Neuron (in vitro differentiated cells): ENCODE measurements at regions not wholly inside any gene's neighbourhood (a gene's known extent, or its start where the extent isn't known, plus 50 kb on each side); places are given as distances from the start of the nearest gene placed in this dataset.

Source experiments
- H2AFZ ChIP-seq: one replicate; pipeline ENCODE4 v1.6.1; 2013; ENCODE audit warnings: low read depth, mild to moderate bottlenecking, inconsistent platforms, low read length, moderate library complexity
- H3K27me3 ChIP-seq: one replicate; pipeline ENCODE4 v1.6.1; 2013; ENCODE audit warnings: low read length; ENCODE audit not compliant: insufficient read depth
- H3K36me3 ChIP-seq: one replicate; pipeline ENCODE4 v1.6.1; 2013; ENCODE audit warnings: low read length; ENCODE audit not compliant: insufficient read depth
- H3K4me1 ChIP-seq: one replicate; pipeline ENCODE4 v1.6.1; 2013; ENCODE audit warnings: low read length; ENCODE audit not compliant: insufficient read depth
- H3K4me3 ChIP-seq: 2 replicates; pipeline ENCODE4 v1.5.1; 2013; ENCODE audit warnings: mild to moderate bottlenecking, low read length, moderate library complexity
- H3K9me3 ChIP-seq: one replicate; pipeline ENCODE4 v1.6.1; 2013; ENCODE audit warnings: low read length

- H3K36me3 ChIP-seq: no peaks in the 10 kb centered on the region
- H3K4me1 ChIP-seq: peaks cover 4% of the 10 kb centered on the region
- no peak overlapping the region for H2AFZ ChIP-seq
- H3K4me3 ChIP-seq: no peak overlapping the region
- no peaks in the 10 kb centered on the region for H3K9me3 ChIP-seq
- no peaks in the 10 kb centered on the region for H3K27me3 ChIP-seq
Observed at GRCh38 chr3:151974067-151974466, 100.6 kb downstream of the SUCNR1 start.

- no peaks in the 10 kb centered on the region for H3K9me3 ChIP-seq
- no peak overlapping the region for H3K4me3 ChIP-seq
- no peaks in the 10 kb centered on the region for H3K4me1 ChIP-seq
- H2AFZ ChIP-seq: no peak overlapping the region
- no peaks in the 10 kb centered on the region for H3K36me3 ChIP-seq
- no peaks in the 10 kb centered on the region for H3K27me3 ChIP-seq
Observed at GRCh38 chr3:151976211-151977050, 103.0 kb downstream of the SUCNR1 start.

DNA sequence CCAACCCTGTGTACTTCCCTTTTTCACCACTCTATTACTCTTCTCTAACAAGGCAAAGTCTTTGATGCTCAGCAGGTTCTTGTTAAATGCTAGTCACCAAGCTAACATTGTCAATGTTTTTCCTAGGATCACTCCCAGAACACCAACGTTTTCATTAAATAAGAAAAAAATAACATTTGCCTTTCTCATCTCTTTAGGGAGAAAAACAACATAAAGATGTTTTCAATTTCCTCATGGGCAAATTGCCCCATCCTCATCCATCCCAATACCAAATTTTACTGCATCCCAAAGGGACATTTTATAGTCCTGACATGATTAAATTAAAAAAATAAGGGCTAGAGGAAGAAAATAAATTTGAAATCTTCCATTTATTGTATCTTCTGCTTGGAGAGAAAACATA is 106.5 kb downstream of the SUCNR1 start:
- Histone ChIP-seq H3K9me3 (no peaks in the 10 kb centered on the region), H3K4me1 (no peaks in the 10 kb centered on the region), H3K27me3 (no peaks in the 10 kb centered on the region), H3K36me3 (no peaks in the 10 kb centered on the region), H2AFZ (no peak overlapping the region), H3K4me3 (no peak overlapping the region)

DNA sequence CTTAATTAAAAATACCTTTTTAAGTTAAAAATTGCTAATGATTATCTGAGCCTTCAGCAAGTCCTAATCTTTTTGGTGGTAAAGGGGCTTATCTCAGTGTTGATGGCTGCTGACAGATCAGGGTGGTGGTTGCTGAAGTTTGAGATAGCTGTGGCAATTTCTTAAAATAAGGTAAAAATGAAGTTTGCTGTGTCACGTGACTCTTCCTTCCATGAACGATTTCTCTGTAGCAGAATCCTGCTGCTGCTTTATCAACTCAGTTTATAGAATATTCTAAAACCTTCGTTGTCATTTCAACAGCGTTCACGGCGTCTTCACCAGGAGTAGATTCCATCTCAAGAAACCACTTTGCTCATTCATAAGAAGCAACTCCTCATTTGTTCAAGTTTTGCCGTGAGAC is 110.1 kb downstream of the SUCNR1 start:
- H3K27me3 ChIP-seq: no peaks in the 10 kb centered on the region
- H3K36me3 ChIP-seq: no peaks in the 10 kb centered on the region
- no peak overlapping the region for H3K4me3 ChIP-seq
- H2AFZ ChIP-seq: no peak overlapping the region
- no peaks in the 10 kb centered on the region for H3K9me3 ChIP-seq
- no peaks in the 10 kb centered on the region for H3K4me1 ChIP-seq

DNA sequence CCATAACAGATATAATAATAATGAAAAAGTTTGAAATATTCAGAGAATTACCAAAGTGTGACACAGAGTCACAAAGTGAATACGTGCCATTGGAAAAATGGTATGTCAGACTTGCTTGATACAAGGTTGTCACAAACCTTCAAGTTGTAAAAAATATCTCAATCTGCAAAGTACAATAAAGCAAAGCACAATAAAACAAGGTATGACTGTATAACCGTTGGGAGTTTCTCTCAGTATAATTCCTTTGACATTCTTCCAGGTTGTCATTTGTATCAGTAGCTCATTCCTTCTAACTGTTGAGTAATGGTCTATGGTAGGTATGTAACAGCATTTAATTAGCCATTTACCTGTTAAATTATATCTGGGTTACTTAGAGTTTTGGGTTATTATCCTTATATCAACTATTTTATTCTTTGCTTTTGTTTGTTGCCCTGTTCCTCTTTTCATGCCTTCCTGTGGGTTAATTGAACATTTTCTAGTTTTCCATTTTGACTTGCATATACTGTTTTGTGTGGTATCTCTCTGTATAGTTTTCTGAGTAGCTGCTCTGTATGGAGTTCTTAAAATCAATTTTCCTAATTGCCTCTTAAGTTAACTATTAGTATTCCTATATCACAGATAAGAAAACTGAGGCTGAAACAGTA is 112.5 kb downstream of the SUCNR1 start:
- H3K9me3 ChIP-seq: no peaks in the 10 kb centered on the region
- no peaks in the 10 kb centered on the region for H3K4me1 ChIP-seq
- H3K36me3 ChIP-seq: no peaks in the 10 kb centered on the region
- no peaks in the 10 kb centered on the region for H3K27me3 ChIP-seq
- no peak overlapping the region for H2AFZ ChIP-seq
- H3K4me3 ChIP-seq: no peak overlapping the region

GRCh38 chr3:151987893-151988292 is 114.5 kb downstream of the SUCNR1 start:
- Histone ChIP-seq H3K4me1 (peaks cover 14% of the 10 kb centered on the region), H3K4me3 (no peak overlapping the region), H3K36me3 (no peaks in the 10 kb centered on the region), H2AFZ (no peak overlapping the region), H3K9me3 (no peaks in the 10 kb centered on the region), H3K27me3 (no peaks in the 10 kb centered on the region)

GRCh38 chr3:151989621-151990020 is 116.2 kb downstream of the SUCNR1 start:
- H3K4me1 ChIP-seq: peaks cover 15% of the 10 kb centered on the region
- H3K9me3 ChIP-seq: no peaks in the 10 kb centered on the region
- no peak overlapping the region for H2AFZ ChIP-seq
- no peak overlapping the region for H3K4me3 ChIP-seq
- no peaks in the 10 kb centered on the region for H3K27me3 ChIP-seq
- no peaks in the 10 kb centered on the region for H3K36me3 ChIP-seq

DNA sequence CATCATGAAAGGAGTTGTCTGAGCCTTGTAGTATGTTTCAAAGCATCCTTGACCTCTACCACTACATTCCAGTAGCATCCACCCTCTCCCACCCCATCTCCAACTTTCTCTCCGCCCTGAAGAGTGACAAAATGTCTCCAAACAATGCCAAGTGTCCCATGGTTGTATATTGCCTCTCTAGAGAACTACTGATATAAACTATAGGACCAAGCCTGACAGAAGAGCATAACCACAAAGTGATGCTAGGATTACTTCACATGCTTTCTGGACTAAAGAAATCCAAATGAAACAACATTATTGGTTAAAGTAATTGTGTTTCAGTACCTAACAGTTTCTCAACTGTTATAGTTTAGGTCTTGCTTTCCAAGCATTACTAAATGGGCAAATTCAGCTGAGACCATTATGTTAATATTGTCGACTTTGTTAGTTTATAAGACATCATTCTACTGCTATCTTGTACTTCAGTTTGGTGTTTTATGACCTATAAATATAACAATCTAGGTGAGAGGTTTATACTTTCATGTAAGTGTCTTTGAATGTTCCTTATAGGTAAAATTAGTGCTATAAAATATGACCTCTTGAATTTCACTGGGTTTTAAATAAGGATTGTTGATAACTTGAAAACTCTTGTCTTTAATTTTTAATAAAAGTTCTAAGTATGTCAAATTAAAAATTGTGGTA is 117.4 kb downstream of the SUCNR1 start:
- H2AFZ ChIP-seq: no peak overlapping the region

DNA sequence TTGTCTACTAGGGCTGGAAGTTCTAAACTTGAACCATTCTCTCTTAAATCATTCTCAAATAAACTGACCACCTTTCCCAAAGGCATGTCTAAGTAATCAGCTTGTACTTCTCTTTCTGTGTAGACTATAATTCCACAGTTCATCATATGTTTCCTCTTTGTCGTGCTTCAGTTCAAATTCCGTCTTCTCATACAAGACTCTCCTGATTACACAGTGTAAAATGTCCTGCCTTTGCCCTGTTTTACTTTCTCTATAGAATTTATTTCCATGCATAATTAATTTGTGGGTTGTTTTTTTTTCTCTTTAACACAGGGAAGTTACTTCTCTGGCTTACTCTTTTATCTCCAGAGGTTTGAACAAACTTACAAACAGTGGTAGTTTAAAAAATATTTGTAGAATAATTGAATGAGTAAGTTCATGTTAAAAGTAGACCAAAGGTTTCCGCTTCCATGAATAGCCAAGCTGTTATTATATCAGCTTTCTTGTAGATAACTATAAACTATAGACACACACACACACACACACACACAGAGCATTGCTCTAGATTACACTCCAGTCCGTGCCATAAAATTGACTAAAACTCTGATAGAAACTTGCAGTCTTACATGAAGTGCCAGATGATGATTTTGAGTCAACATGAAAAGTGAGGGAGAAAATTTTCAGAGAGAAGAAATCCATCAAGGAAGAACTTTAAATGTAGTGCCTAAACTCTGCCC is 119.0 kb downstream of the SUCNR1 start:
- H2AFZ ChIP-seq: peak overlapping the region; percentile 47
- no peaks in the 10 kb centered on the region for H3K27me3 ChIP-seq
- peaks cover 15% of the 10 kb centered on the region for H3K4me1 ChIP-seq

More for the DNA sequence above, 117.4 kb downstream of the SUCNR1 start:
- Histone ChIP-seq H3K4me1 (peaks cover 15% of the 10 kb centered on the region), H3K4me3 (no peak overlapping the region), H3K27me3 (no peaks in the 10 kb centered on the region), H3K9me3 (no peaks in the 10 kb centered on the region), H3K36me3 (no peaks in the 10 kb centered on the region)

DNA sequence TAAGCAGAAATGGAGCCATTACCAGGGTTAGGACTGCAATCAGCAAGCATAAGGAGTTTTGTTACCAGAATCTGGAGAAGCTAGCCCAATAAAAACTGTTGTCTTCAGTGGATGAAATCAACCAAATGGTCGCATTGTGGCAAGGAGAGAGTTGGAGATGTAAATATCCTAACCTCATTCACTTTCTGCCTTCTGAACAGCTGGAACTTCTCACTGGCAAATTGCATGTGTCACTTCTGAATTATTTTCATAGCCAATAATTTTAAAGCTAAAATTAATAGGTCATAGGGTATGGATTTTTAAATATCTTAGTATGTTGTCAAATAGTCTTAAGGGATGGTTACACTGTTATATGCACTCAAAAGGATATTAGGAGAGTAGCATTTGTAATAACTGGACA is 121.6 kb downstream of the SUCNR1 start:
- H3K9me3 ChIP-seq: no peaks in the 10 kb centered on the region
- no peaks in the 10 kb centered on the region for H3K36me3 ChIP-seq
- H3K4me3 ChIP-seq: no peak overlapping the region
- peaks cover 15% of the 10 kb centered on the region for H3K4me1 ChIP-seq
- no peak overlapping the region for H2AFZ ChIP-seq
- no peaks in the 10 kb centered on the region for H3K27me3 ChIP-seq

More for the DNA sequence above, 119.0 kb downstream of the SUCNR1 start:
- Histone ChIP-seq H3K9me3 (no peaks in the 10 kb centered on the region), H3K36me3 (no peaks in the 10 kb centered on the region), H3K4me3 (no peak overlapping the region)

GRCh38 chr3:151998744-151999143 is 125.3 kb downstream of the SUCNR1 start:
- Histone ChIP-seq H3K4me1 (no peaks in the 10 kb centered on the region), H3K9me3 (no peaks in the 10 kb centered on the region), H3K4me3 (no peak overlapping the region), H3K36me3 (no peaks in the 10 kb centered on the region), H3K27me3 (no peaks in the 10 kb centered on the region), H2AFZ (no peak overlapping the region)

DNA sequence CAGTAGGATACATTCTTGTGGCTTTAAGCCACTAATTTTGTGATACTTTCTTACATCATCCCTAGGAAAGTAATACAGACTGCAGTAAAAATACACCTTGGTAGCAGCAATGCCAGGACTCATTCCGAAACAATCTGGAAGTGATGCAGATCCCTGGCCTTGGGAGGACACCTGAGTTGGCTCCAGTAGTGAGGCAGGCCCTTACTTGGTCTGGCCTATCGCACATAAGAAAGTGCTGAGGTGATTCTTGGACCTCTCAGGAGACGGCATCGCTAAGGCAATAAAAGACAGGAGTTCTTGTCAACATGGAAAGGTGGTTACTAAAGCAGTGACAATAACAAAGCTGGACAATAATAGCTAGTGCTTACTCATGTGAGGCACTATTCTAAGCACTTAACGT is 126.5 kb downstream of the SUCNR1 start:
- H3K36me3 ChIP-seq: no peaks in the 10 kb centered on the region
- H3K27me3 ChIP-seq: no peaks in the 10 kb centered on the region
- no peak overlapping the region for H2AFZ ChIP-seq
- no peaks in the 10 kb centered on the region for H3K4me1 ChIP-seq
- no peaks in the 10 kb centered on the region for H3K9me3 ChIP-seq
- no peak overlapping the region for H3K4me3 ChIP-seq
